ENCODE measurements at regions not wholly inside any gene's neighbourhood (a gene's known extent, or its start where the extent isn't known, plus 50 kb on each side); places are given as distances from the start of the nearest gene placed in this dataset.

GRCh38 chr14:61932974-61933373, 170.8 kb downstream of the SNAPC1 start:
- TF ChIP-seq POLR2A (IDR thresholded peaks at IDR 0.05) (no peak), CTCF (IDR thresholded peaks at IDR 0.05) (no peak)

Data from testis (tissue), 2 donors.